NCI-H345 treated with DMSO at 0.1 percent for 48 hours (cell line): ENCODE measurements at regions not wholly inside any gene's neighbourhood (a gene's known extent, or its start where the extent isn't known, plus 50 kb on each side); places are given as distances from the start of the nearest gene placed in this dataset.
"Not testable (repeated sequence)": the region's sequence is repeated elsewhere in the genome, so short reads cannot be mapped to it uniquely, and the experiment has no call there.

Experiments
- DNase-seq: peaks from one replicate; lab custom pipeline; 2025; ENCODE audit not compliant: unreplicated experiment; lab: John Stamatoyannopoulos, UW

GRCh38 chr2:216776066-216776850 lies 80.9 kb upstream of the IGFBP5 start:
- peak; percentile 79 for DNase-seq

- DNase-seq: no peak
Observed at GRCh38 chr2:216775043-216775453, 79.7 kb upstream of the IGFBP5 start.

DNA sequence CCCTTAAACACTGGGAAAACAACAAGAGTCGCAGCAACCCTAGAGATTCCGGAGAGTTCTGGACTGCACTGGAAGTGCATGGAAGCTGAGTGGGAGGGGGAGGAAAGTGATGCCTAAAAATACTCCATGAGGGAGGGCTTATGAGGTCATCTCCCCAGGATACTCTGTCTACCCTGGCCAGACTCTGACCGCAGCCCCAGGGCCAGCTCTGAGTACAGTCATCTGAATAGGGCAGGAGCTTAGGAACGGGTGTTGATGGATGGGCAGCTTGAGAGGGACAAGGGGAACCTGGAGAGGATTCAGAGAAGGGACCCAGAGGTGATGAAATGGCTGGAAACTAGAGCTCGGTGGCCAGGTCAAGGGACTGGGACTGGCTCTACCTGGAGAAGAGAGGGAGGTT lies 79.3 kb upstream of the IGFBP5 start:
- no peak for DNase-seq

DNA sequence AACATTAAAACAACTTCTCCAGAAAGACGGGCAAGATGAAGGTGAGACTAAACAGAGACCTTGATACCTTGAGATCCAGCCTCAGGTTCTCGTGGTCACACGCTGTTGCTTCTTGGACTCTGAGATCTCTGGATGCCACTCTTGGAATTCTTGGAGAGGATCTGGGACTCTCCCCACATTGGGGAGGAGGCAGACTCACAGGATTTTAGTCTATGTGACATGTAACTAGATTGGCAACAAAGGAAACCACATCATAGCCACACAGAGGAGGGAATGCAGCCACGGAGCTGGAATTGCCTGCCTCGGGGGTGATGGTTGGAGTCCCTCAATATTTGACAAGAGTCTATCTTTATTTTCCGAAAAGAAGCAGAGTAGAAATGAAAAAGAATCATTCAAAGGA lies 78.8 kb upstream of the IGFBP5 start:
- DNase-seq: no peak

DNA sequence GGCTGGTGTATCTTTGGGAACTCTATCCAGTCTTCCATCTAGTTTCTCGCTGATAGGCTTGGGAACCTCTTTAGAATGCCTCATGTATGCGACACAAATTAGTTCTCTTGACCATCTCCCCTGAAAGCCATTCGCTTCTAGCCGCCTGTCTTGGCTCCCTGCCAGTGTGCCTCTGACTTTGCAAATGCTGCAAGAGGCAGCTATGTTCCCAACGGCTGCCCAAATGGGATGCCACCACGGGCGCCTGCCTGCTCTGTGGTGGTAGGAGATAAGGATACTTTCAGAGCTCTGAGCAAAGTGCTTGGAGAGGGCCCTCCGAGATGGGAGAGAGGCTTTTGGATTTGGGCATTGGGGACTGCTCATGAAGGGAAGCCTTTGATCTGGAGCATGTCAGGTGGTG lies 77.7 kb upstream of the IGFBP5 start:
- peak; percentile 51 for DNase-seq

- no peak for DNase-seq
Observed at GRCh38 chr2:216770717-216771116, 75.4 kb upstream of the IGFBP5 start.

DNA sequence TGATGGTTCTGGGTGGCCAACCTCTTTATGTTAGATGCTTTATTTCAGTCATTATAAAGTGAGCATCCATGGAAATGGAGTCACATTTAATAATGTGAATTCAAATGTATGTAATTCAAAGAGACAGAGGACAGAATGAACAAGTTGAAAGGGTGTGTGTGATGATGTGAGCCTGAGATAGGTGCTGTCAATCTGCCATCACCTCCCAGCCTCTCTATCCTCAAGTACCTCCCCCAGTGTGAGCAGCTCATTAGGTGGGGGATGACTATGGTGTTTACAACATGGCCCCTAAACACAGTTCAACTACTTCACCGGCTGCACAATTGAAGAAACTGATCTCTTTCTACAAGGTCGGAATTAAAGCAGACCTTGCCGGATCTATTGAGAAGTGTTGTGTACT lies 74.7 kb upstream of the IGFBP5 start:
- peak; percentile 64 for DNase-seq

DNA sequence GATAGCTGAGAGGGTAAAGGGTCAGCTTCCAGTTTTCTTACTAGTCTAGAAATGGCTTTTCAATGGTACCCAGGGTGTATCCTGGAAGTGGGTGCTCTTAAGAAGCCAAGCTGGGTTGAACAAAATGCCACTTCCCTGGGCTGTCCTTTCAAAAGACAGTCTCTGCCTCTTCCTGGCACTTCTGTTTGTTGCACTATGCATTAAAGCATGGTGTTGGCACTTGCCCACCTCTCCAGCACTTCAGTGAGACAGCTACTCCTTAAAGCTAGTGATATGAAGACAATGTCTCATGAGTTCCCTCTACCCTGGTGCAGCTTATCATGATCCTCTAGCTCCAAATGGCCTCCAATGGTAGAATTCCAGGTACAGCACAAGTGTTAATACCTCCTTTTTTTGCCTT lies 74.3 kb upstream of the IGFBP5 start:
- no peak for DNase-seq

- no peak for DNase-seq
Observed at GRCh38 chr2:216768908-216769411, 73.6 kb upstream of the IGFBP5 start.

GRCh38 chr2:216765761-216766262 lies 70.5 kb upstream of the IGFBP5 start:
- peak; percentile 92 for DNase-seq

GRCh38 chr2:216763396-216763795 lies 68.0 kb upstream of the IGFBP5 start:
- no peak for DNase-seq

DNA sequence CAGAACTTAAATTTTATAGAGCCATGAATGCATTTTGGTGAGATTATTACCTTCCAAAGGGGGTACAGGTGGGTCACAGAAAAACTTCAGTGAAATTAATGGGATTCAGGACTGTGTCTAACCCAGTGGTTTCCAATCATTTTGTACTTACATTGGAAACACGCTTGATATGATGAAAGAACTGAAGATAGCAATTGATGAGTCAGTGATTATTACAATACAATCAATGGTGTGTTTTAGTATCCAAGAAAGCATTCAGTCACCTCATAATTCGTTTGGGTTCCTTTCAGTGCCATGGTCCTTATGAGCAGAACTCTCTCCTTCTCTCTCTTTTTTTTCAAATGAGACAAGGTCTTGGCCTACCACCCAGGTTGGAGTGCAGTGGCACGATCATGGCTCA lies 66.5 kb upstream of the IGFBP5 start:
- DNase-seq: no peak

GRCh38 chr2:216761133-216761532 lies 65.8 kb upstream of the IGFBP5 start:
- peak; percentile 84 for DNase-seq

DNA sequence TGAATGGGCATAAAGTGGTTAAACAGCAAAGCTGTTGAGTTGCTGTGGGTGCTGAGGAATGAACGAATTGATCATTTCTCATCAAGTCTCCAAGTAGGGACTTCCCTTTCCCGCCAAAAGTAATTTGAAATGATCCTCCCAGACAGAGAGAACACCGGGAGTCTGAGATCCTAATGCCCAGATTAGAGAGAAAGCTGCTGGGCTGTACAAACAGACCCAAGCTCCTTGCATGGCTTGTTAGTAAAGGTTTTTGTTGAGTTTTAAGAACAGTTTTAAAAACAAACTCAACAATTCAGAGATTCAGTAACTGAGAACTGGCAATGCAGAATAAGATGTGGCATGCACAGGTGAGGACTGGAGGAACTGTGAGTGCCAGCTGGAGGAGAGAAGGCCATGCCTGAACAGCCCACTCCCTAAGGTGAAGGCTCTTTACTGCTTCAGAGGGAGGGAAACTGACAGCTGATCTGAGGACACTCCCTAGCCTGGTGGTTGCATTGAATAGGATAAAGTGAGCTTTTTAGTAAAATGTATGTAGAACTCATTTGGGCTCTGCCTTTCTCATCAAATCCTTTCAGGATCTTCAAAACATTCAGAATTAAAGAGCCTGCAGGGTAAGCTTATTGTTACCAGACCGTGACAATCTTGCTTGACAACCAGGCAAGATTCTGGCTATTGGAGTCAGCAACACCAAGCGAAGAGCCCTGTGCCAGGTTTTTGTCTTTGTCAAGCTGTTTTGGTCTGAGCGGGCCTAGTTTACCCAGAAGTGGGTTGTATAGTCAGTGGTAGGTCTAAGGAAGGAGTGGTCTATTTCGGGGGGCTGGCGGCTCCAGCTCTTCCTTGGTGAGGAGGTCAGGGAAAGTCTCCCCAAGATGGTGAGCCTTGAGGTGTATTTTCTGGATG lies 63.2 kb upstream of the IGFBP5 start:
- peak; percentile 74 for DNase-seq

- DNase-seq: no peak
Observed at GRCh38 chr2:216757532-216757931, 62.2 kb upstream of the IGFBP5 start.

- DNase-seq: no peak
Observed at GRCh38 chr2:216756435-216756834, 61.1 kb upstream of the IGFBP5 start.

- DNase-seq: no peak
Observed at GRCh38 chr2:216754812-216755211, 59.5 kb upstream of the IGFBP5 start.

DNA sequence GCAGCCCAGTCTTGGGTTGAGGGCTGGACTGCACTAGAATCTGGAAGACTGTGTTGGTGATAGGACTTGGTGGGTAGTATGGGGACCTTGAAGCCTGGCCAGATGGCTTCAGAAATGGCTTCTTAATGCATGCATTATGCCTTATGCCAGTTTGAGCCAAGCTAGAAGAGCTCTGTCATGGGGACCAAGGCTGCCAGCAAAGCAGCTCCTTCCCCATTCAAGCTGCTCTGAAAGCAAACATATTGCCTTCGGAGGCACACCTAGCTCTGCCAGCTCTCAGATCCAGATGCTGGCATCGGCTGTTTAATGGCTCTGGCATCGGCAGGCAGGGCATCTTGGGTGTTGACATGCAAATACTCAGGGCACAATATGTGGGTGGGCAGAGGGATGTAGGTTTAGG lies 59.0 kb upstream of the IGFBP5 start:
- DNase-seq: no peak

- no peak for DNase-seq
Observed at GRCh38 chr2:216752855-216753505, 57.6 kb upstream of the IGFBP5 start.

DNA sequence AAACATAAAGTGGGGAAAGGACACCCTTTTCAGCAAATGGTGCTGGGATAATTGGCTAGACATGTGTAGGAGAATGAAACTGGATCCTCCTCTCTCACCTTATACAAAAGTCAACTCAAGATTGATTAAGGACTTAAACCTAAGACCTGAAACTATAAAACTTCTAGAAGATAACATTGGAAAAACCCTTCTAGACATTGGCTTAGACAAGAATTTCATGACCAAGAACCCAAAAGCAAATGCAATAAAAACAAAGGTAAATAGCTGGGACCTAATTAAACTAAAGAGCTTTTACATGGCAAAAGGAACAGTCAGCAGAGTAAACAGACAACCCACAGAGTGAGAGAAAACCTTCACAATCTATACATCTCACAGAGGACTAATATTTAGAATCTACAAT lies 55.4 kb upstream of the IGFBP5 start:
- DNase-seq: not testable (repeated sequence)

GRCh38 chr2:216746268-216746667 lies 50.9 kb upstream of the IGFBP5 start:
- not testable (repeated sequence) for DNase-seq
